Neuronal stem cell (in vitro differentiated cells): ENCODE measurements at regions not wholly inside any gene's neighbourhood (a gene's known extent, or its start where the extent isn't known, plus 50 kb on each side); places are given as distances from the start of the nearest gene placed in this dataset.

ENCODE experiments used
- DNase-seq: peaks from one replicate; pipeline ENCODE4 v3.0.0-alpha.2; 2013; ENCODE audit warnings: low spot score
- H2AFZ ChIP-seq: one replicate; pipeline ENCODE4 v1.6.1; 2013; ENCODE audit warnings: mild to moderate bottlenecking, low read length, inconsistent platforms
- H2AK5ac ChIP-seq: 2 replicates; pipeline ENCODE4 v1.6.1; 2013; ENCODE audit warnings: low read depth, mild to moderate bottlenecking, inconsistent platforms, low read length, moderate library complexity, mixed read lengths
- H2BK120ac ChIP-seq: 2 replicates; pipeline ENCODE4 v1.6.1; 2013; ENCODE audit warnings: low read depth, mild to moderate bottlenecking, inconsistent platforms, low read length, moderate library complexity, mixed read lengths
- H2BK12ac ChIP-seq: one replicate; pipeline ENCODE4 v1.6.1; 2013; ENCODE audit warnings: low read length, inconsistent platforms
- H2BK15ac ChIP-seq: 2 replicates; pipeline ENCODE4 v1.6.1; 2013; ENCODE audit warnings: mild to moderate bottlenecking, low read length, inconsistent platforms, mixed read lengths
- H2BK5ac ChIP-seq: one replicate; pipeline ENCODE4 v1.6.1; 2013; ENCODE audit warnings: inconsistent platforms, mild to moderate bottlenecking, low read length, moderate library complexity
- H3K14ac ChIP-seq: one replicate; pipeline ENCODE4 v1.6.1; 2013; ENCODE audit warnings: low read length, inconsistent platforms
- H3K18ac ChIP-seq: 2 replicates; pipeline ENCODE4 v1.6.1; 2013; ENCODE audit warnings: low read length, inconsistent platforms
- H3K23ac ChIP-seq: 2 replicates; pipeline ENCODE4 v1.6.1; 2013; ENCODE audit warnings: low read depth, mild to moderate bottlenecking, mixed read lengths, low read length, inconsistent platforms; ENCODE audit not compliant: poor library complexity
- H3K27ac ChIP-seq: replicated peaks from 3 replicates; pipeline ENCODE4 v1.5.1; 2013; ENCODE audit warnings: low read length, inconsistent platforms
- H3K27me3 ChIP-seq, 3 experiments: 2 replicates each; pipeline ENCODE4 v1.6.1; 2013; ENCODE audit warnings: low read length in 3 of 3, mild to moderate bottlenecking in 2 of 3, inconsistent platforms in 1 of 3, low read depth in 1 of 3, mixed read lengths in 1 of 3, moderate library complexity in 1 of 3; ENCODE audit not compliant: control insufficient read depth in 3 of 3, insufficient read depth in 3 of 3
- H3K36me3 ChIP-seq, 2 donors: replicated peaks in 1 of 2; 2 replicates each; pipeline ENCODE4 v1.6.1; 2013; ENCODE audit warnings: low read length in 2 of 2; ENCODE audit not compliant: control insufficient read depth in 2 of 2, insufficient read depth in 2 of 2
- H3K4ac ChIP-seq: 2 replicates; pipeline ENCODE4 v1.6.1; 2013; ENCODE audit warnings: inconsistent platforms, mild to moderate bottlenecking, low read length, moderate library complexity
- H3K4me1 ChIP-seq, 2 donors: 1 replicate in 1 of 2; 2 replicates in 1 of 2; pipeline ENCODE4 v1.6.1; 2013; ENCODE audit warnings: low read length in 2 of 2, low read depth in 1 of 2; ENCODE audit not compliant: control insufficient read depth in 2 of 2, insufficient read depth in 1 of 2
- H3K4me2 ChIP-seq: one replicate; pipeline ENCODE4 v1.6.1; 2013; ENCODE audit warnings: mild to moderate bottlenecking, low read length, inconsistent platforms; ENCODE audit not compliant: insufficient read depth, poor library complexity, severe bottlenecking
- H3K4me3 ChIP-seq, 2 donors: 2 replicates each; pipeline ENCODE4 v1.5.1; 2013; ENCODE audit warnings: low read length in 2 of 2, mild to moderate bottlenecking in 2 of 2, inconsistent platforms in 1 of 2, moderate library complexity in 1 of 2
- H3K79me1 ChIP-seq: one replicate; pipeline ENCODE4 v1.6.1; 2013; ENCODE audit warnings: low read depth, mild to moderate bottlenecking, inconsistent platforms, low read length, moderate library complexity
- H3K9ac ChIP-seq: one replicate; pipeline ENCODE4 v1.6.1; 2013; ENCODE audit warnings: mild to moderate bottlenecking, low read depth, low read length, inconsistent platforms; ENCODE audit not compliant: poor library complexity
- H3K9me3 ChIP-seq, 2 donors: replicated peaks in 1 of 2; 2 replicates each; pipeline versions ENCODE3 to v1.6.1; 2013; ENCODE audit warnings: low read length in 2 of 2, mild to moderate bottlenecking in 2 of 2, inconsistent platforms in 1 of 2, low read depth in 1 of 2, mixed read lengths in 1 of 2, moderate library complexity in 1 of 2; ENCODE audit not compliant: control insufficient read depth in 2 of 2, insufficient read depth in 1 of 2
- H4K8ac ChIP-seq: one replicate; pipeline ENCODE4 v1.6.1; 2013; ENCODE audit warnings: low read depth, mild to moderate bottlenecking, inconsistent platforms, low read length, moderate library complexity
- H4K91ac ChIP-seq: one replicate; pipeline ENCODE4 v1.6.1; 2013; ENCODE audit warnings: low read length, low read depth, mild to moderate bottlenecking, inconsistent platforms; ENCODE audit not compliant: poor library complexity
- WGBS, 2 donors: extraction: QIAGEN DNeasy Blood & Tissue Kit; methylation state at CpG; one replicate each; pipeline ENCODE4 v1.1.7; 2013; ENCODE audit warnings: missing lambda C conversion rate in 2 of 2, mixed read lengths in 1 of 2; ENCODE audit not compliant: insufficient read length in 2 of 2, insufficient replicate concordance in 1 of 2; ENCODE audit errors: extremely low coverage in 2 of 2; 5-methylcytosine and 5-hydroxymethylcytosine counted together

DNA sequence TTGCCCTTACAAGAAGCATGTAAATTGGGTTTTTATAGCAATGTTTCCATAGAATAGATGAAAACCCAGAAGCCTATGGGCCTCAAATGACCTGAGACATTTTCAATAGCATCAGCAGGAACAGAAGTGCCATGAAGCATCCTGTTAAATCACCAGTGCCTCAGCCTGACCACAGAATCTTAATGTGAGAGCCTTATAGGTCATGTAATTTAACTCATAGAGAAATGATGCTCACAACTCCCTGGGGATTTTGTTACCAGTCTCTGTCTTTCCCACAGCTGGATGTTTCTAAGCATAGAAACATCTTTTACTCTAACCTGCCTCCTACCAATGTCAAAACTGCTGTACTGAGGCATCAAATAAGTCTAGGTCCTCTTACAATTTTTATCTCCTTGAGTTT, 295.8 kb upstream of the ACVR2A start:
- no peak overlapping the region for H2AFZ ChIP-seq
- no peak for DNase-seq
- no peaks in the 10 kb centered on the region for H3K27me3 ChIP-seq
- no peaks in the 10 kb centered on the region for H3K36me3 ChIP-seq
- no peak overlapping the region for H4K91ac ChIP-seq
- no peak overlapping the region for H2BK12ac ChIP-seq
- H3K4me1 ChIP-seq = peaks cover 3 to 4% of the 10 kb centered on the region in 2 donors
- H2BK120ac ChIP-seq = no peak overlapping the region
- H3K14ac ChIP-seq = no peak overlapping the region
- H3K9me3 ChIP-seq = peaks cover 0 to 4% of the 10 kb centered on the region in 2 donors
- no peak overlapping the region for H3K4me3 ChIP-seq
- no peaks in the 10 kb centered on the region for H3K79me1 ChIP-seq
- H2BK15ac ChIP-seq = no peak overlapping the region
- no peak overlapping the region for H3K4ac ChIP-seq
- H2BK5ac ChIP-seq = no peak overlapping the region
- no peak overlapping the region for H4K8ac ChIP-seq
- no peak overlapping the region for H3K18ac ChIP-seq
- H3K4me2 ChIP-seq = no peak overlapping the region
- H3K27ac ChIP-seq = no peak overlapping the region
- no peak overlapping the region for H3K23ac ChIP-seq
- no peak overlapping the region for H3K9ac ChIP-seq
- H2AK5ac ChIP-seq = no peak overlapping the region

DNA sequence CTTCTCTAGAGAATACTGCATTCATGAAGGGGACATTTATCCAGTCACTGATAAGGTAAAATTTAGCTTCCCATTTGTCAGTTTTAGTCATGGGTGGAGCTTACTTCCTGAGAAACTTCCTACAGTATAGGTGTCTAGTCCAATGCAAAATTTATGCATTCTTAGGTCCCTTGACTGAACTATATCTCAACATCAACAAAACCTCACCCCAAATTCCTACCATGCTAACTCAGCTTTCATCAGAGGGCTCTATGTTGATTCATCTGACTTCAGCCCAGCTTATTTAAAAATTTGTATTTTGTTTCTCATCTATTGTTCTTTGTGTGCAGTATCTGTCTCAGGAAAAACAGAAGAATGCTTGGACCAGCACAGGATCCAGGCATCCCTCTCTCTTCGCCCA, 296.4 kb upstream of the ACVR2A start:
- Histone ChIP-seq H3K9me3 (peaks cover 0 to 4% of the 10 kb centered on the region in 2 donors), H2AFZ (no peak overlapping the region), H4K8ac (no peak overlapping the region), H3K36me3 (no peaks in the 10 kb centered on the region), H2AK5ac (no peak overlapping the region), H3K9ac (no peak overlapping the region), H2BK12ac (no peak overlapping the region), H3K4me1 (peaks cover 0 to 2% of the 10 kb centered on the region in 2 donors), H3K79me1 (no peaks in the 10 kb centered on the region), H3K18ac (no peak overlapping the region), H3K27ac (no peak overlapping the region), H3K4me2 (no peak overlapping the region), H3K4me3 (no peak overlapping the region), H3K14ac (no peak overlapping the region), H3K23ac (no peak overlapping the region), H4K91ac (no peak overlapping the region), H3K4ac (no peak overlapping the region), H2BK120ac (no peak overlapping the region), H3K27me3 (no peaks in the 10 kb centered on the region), H2BK5ac (no peak overlapping the region), H2BK15ac (no peak overlapping the region)
- WGBS, 2 donors = 100% methylated on average over 1 of the region's 1 CpG; no CpG with 5 or more reads in 1 of the 2 donors
- no peak for DNase-seq

DNA sequence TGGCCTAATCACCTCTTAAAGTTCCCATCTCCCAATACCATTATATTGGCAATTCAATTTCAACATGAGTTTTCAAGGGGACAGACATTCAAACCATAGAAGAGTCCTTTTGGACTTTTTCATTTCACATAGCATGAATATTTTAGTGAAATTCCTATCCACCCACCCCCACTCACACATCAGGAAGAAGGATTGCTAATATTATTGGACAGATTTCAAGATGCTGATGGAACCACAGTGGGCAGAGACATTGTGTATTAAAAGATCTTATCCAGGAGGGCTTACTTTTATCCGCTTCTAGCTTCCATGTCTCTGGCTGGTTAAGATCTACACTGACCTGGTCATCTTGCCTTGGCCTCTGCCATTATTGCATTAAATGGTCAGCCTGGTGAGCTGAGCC, 297.4 kb upstream of the ACVR2A start:
- Histone ChIP-seq H3K4me3 (no peak overlapping the region), H2BK15ac (no peak overlapping the region), H3K27ac (no peak overlapping the region)

DNA sequence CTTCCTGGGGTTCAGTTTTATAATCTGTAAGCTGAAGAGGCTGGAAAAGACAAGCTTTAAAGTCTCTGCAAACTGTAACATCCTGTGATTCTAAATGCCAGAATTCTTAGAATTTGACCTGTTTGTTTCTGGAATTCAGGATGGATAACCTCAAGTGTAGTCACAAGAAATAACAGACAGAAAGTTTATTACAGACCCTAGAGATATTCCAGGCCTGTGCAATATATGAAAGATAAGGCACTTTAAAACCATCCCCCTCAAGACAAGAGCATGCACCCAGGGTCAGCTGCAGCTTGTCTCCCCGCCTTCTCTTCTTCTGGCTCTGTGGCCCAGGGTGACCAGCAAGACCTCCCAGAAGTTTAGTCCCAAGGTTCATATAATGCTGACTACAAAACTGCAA, 298.7 kb upstream of the ACVR2A start:
- no peak overlapping the region for H2BK120ac ChIP-seq
- no peak overlapping the region for H2BK5ac ChIP-seq
- no peaks in the 10 kb centered on the region for H3K27me3 ChIP-seq
- H2BK15ac ChIP-seq = no peak overlapping the region
- H2AFZ ChIP-seq = no peak overlapping the region
- no peaks in the 10 kb centered on the region for H3K79me1 ChIP-seq
- H3K4ac ChIP-seq = no peak overlapping the region
- H3K23ac ChIP-seq = no peak overlapping the region
- peaks cover 0 to 4% of the 10 kb centered on the region in 2 donors for H3K9me3 ChIP-seq
- WGBS, 2 donors = no CpG with 5 or more reads among the region's 1 CpG
- no peaks in the 10 kb centered on the region for H3K4me1 ChIP-seq
- DNase-seq = no peak
- H3K14ac ChIP-seq = no peak overlapping the region
- no peak overlapping the region for H3K27ac ChIP-seq
- no peak overlapping the region for H3K4me2 ChIP-seq
- H4K91ac ChIP-seq = no peak overlapping the region
- H3K9ac ChIP-seq = no peak overlapping the region
- H3K4me3 ChIP-seq = no peak overlapping the region
- H2BK12ac ChIP-seq = no peak overlapping the region
- H4K8ac ChIP-seq = no peak overlapping the region
- H3K36me3 ChIP-seq = no peaks in the 10 kb centered on the region
- H3K18ac ChIP-seq = no peak overlapping the region
- H2AK5ac ChIP-seq = no peak overlapping the region

More for the DNA sequence above, 297.4 kb upstream of the ACVR2A start:
- Histone ChIP-seq H4K91ac (no peak overlapping the region), H3K36me3 (no peaks in the 10 kb centered on the region), H2AFZ (no peak overlapping the region), H3K4me2 (no peak overlapping the region), H2BK12ac (no peak overlapping the region), H3K14ac (no peak overlapping the region), H3K9ac (no peak overlapping the region), H3K4me1 (no peaks in the 10 kb centered on the region), H2AK5ac (no peak overlapping the region), H3K9me3 (peaks cover 0 to 4% of the 10 kb centered on the region in 2 donors), H4K8ac (no peak overlapping the region), H2BK120ac (no peak overlapping the region), H3K27me3 (no peaks in the 10 kb centered on the region), H3K79me1 (no peaks in the 10 kb centered on the region), H2BK5ac (no peak overlapping the region), H3K23ac (no peak overlapping the region), H3K18ac (no peak overlapping the region), H3K4ac (no peak overlapping the region)
- no CpG with 5 or more reads among the region's 1 CpG for WGBS, 2 donors
- DNase-seq = no peak
